Chondrocyte (in vitro differentiated cells): ENCODE measurements at regions not wholly inside any gene's neighbourhood (a gene's known extent, or its start where the extent isn't known, plus 50 kb on each side); places are given as distances from the start of the nearest gene placed in this dataset.

Source experiments
- DNase-seq: peaks from one replicate; pipeline ENCODE4 v3.0.0; 2021; ENCODE audit warnings: mixed read lengths, low spot score
- H3K27ac Mint-ChIP-seq: one replicate; pipeline ENCODE4 v1.8.0; 2021; ENCODE audit warnings: mild to moderate bottlenecking, moderate library complexity, mixed read lengths; ENCODE audit not compliant: unreplicated experiment
- H3K27me3 Mint-ChIP-seq: 2 replicates; pipeline ENCODE4 v1.8.0; 2021; ENCODE audit warnings: low read depth, mixed read lengths
- H3K36me3 Mint-ChIP-seq: 2 replicates; pipeline ENCODE4 v1.8.0; 2021; ENCODE audit warnings: low read depth, mixed read lengths
- H3K4me1 Mint-ChIP-seq: 2 replicates; pipeline ENCODE4 v1.8.0; 2021; ENCODE audit warnings: low read depth, mild to moderate bottlenecking, mixed read lengths
- H3K4me3 Mint-ChIP-seq: one replicate; pipeline ENCODE4 v1.8.0; 2021; ENCODE audit warnings: mild to moderate bottlenecking, moderate library complexity, mixed read lengths; ENCODE audit not compliant: unreplicated experiment
- H3K9me3 Mint-ChIP-seq: 2 replicates; pipeline ENCODE4 v1.8.0; 2021; ENCODE audit warnings: low read depth, mixed read lengths
- TF ChIP-seq, protein P1 (sequence below): fragments of 200-600 bp; sonication (generic); IDR thresholded peaks from 2 replicates; pipeline ENCODE4 v1.5.0; 2021; ENCODE audit warnings: antibody characterized with exemption, mild to moderate bottlenecking, moderate library complexity

DNA sequence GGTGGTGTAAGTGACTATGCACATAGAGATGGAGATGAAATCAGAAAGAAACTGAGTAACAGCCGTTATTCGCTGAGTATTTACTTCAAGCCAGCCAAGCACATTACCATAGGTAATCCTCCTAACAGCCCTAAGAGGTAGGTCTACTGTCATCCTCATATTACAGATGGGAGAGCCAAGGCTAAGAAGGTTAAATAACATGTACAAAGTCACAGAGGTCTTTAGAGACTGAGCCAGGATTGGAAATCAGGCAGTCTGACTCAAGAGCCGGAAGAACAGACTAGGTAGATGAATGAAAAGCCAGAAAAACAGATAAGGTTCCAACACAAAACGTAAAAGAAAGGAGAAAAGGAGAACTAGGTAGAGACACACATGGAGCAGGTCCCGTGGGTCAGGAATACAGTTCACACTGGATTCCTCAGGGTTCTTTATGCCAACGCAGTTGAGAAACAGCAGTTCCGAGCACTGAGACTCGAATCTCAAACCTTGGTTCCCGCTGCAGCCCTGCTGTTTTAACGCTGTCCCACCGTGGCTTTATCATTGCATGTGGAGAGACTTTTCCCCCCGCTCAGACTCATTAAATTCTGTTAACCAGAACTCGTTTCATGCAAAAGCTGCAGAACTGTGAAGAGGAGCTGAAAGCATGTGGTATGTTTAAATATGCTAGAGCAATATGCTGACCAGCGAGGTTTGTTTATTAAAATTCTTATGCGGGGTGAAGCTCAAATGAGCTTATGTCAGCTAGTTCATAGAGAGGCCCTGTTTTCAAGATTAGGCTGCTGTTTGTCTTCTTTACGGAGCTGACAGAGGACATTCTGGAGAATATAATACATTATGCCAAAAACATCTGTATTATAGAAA is 537.9 kb downstream of the CD83 start:
- Mint-ChIP-seq H3K9me3 (no peaks in the 10 kb centered on the region), H3K4me3 (no peak overlapping the region), H3K36me3 (no peaks in the 10 kb centered on the region), H3K27me3 (peaks cover 2% of the 10 kb centered on the region), H3K27ac (no peak overlapping the region), H3K4me1 (peaks cover 6% of the 10 kb centered on the region)
- DNase-seq: no peak
- TF ChIP-seq, protein P1, sequence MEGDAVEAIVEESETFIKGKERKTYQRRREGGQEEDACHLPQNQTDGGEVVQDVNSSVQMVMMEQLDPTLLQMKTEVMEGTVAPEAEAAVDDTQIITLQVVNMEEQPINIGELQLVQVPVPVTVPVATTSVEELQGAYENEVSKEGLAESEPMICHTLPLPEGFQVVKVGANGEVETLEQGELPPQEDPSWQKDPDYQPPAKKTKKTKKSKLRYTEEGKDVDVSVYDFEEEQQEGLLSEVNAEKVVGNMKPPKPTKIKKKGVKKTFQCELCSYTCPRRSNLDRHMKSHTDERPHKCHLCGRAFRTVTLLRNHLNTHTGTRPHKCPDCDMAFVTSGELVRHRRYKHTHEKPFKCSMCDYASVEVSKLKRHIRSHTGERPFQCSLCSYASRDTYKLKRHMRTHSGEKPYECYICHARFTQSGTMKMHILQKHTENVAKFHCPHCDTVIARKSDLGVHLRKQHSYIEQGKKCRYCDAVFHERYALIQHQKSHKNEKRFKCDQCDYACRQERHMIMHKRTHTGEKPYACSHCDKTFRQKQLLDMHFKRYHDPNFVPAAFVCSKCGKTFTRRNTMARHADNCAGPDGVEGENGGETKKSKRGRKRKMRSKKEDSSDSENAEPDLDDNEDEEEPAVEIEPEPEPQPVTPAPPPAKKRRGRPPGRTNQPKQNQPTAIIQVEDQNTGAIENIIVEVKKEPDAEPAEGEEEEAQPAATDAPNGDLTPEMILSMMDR: no peak

DNA sequence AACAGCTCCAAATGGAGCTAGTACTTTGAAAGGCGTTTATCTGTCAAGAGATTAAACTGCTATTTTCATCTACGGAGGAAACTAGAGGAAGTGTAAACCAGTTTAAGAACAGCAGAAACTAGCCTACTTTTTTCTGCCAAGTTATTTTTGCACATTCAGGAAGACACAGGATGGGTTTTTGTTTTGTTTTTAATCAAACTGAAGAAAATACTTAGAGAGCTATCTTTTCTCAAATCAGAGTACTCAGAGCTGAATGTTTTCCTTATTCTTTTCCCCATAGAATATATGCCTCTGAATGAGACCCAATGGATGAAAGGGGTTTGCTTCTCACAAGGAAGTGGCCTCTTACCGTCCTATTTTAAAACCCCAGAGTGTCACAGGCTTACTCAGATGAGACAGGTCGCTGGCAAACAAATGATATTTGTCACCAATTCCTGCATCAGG is 538.5 kb downstream of the CD83 start:
- DNase-seq: no peak
- Mint-ChIP-seq H3K4me3 (no peak overlapping the region), H3K27ac (no peak overlapping the region), H3K9me3 (no peaks in the 10 kb centered on the region), H3K27me3 (peaks cover 2% of the 10 kb centered on the region), H3K36me3 (no peaks in the 10 kb centered on the region), H3K4me1 (peaks cover 6% of the 10 kb centered on the region)
- TF ChIP-seq, protein P1: no peak

DNA sequence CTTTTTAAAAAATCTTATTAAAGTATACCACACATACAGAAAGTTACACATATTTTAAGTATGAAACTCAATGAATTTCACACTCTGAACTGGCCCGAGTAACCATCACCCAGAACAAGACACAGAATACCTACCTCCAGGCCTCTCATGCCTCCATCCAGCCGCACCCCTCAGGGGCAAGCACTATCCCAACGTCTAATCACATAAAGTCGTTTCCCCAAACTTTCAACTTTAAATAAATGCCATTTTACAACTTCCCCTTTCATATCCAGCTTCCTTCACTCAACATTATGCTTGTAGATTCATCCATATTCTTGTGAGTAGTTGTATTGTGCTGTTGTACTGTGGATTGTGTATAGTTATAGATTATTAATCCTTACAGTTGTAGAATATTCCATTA is 539.1 kb downstream of the CD83 start:
- peaks cover 2% of the 10 kb centered on the region for H3K27me3 Mint-ChIP-seq
- peaks cover 6% of the 10 kb centered on the region for H3K4me1 Mint-ChIP-seq
- H3K9me3 Mint-ChIP-seq: no peaks in the 10 kb centered on the region
- H3K4me3 Mint-ChIP-seq: no peak overlapping the region
- H3K27ac Mint-ChIP-seq: no peak overlapping the region
- no peak for DNase-seq
- no peaks in the 10 kb centered on the region for H3K36me3 Mint-ChIP-seq
- TF ChIP-seq, protein P1: no peak

DNA sequence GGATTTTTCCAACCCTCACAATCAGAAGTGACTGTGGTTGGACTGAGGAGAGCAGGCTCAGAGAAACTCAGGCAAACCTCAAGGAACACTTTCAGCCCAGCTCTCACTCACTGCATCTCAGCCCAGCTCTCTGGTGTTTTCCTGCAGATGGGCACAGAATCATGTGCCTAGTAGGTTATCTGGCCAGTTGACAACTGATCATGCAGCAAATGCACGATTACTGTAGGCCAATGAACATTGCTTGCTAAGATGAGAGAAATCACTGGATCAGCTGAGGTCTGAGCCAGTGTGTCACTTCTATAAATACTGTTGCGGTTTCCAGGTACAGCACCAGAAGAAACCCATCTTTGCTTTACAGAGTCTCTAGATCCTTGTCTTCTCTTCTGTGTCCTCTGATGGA is 540.5 kb downstream of the CD83 start:
- TF ChIP-seq, protein P1: no peak
- Mint-ChIP-seq H3K4me1 (peaks cover 6% of the 10 kb centered on the region), H3K36me3 (no peaks in the 10 kb centered on the region), H3K9me3 (no peaks in the 10 kb centered on the region), H3K27ac (no peak overlapping the region), H3K27me3 (peaks cover 2% of the 10 kb centered on the region), H3K4me3 (no peak overlapping the region)
- no peak for DNase-seq

DNA sequence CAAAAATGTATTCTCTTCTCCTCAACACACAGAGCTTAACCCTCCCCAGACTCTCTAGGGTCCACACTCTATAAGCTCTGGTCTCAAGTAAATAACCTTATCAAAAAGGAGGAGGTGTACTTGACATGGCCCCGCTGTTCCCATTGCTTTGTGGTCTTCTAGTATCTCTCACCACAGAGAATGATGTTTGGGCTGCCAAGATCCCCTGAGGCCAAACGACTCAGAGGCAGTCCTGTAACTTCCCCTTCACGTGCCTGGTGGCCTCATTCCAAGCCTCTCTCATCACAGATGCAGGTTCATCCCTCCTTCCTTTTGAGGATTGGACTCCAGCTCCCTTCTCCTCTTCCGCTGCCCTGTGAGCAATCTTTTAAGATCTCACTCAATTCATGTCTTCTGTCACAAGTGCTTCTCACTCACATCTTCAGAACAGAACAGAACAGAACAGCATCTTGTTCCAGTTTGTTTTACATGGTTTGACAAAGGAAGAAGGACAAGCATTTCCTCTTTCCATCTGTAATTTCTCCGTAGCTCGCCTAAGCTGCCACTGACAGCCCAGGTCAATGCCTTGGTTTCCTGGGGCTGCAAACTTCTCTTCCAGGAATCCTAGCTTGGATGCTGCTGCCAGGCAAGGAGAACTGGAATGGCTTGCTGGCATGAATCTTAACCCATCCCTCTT is 541.5 kb downstream of the CD83 start:
- Mint-ChIP-seq H3K9me3 (no peaks in the 10 kb centered on the region), H3K4me1 (peaks cover 6% of the 10 kb centered on the region), H3K36me3 (no peaks in the 10 kb centered on the region), H3K4me3 (no peak overlapping the region), H3K27ac (no peak overlapping the region), H3K27me3 (peaks cover 2% of the 10 kb centered on the region)
- no peak for DNase-seq
- TF ChIP-seq, protein P1: no peak
